Spinal cord (tissue), 9 donors: ENCODE measurements at regions not wholly inside any gene's neighbourhood (a gene's known extent, or its start where the extent isn't known, plus 50 kb on each side); places are given as distances from the start of the nearest gene placed in this dataset.

Experiments used
- DNase-seq, 6 donors: peaks; one replicate each; pipeline versions ENCODE4 v3.0.0 to v3.0.0-alpha.2; 2013 to 2015; ENCODE audit warnings: low spot score in 6 of 6, low read depth in 4 of 6
- H3K27ac ChIP-seq: one replicate; pipeline ENCODE4 v1.5.1; 2013; ENCODE audit warnings: low read depth, low read length, control low read depth
- H3K27me3 ChIP-seq: one replicate; pipeline ENCODE4 v1.6.1; 2013; ENCODE audit warnings: low read length; ENCODE audit not compliant: control insufficient read depth, insufficient read depth
- H3K36me3 ChIP-seq: one replicate; pipeline ENCODE4 v1.6.1; 2013; ENCODE audit warnings: low read length; ENCODE audit not compliant: control insufficient read depth, insufficient read depth
- H3K4me1 ChIP-seq: one replicate; pipeline ENCODE4 v1.6.1; 2013; ENCODE audit warnings: low read length; ENCODE audit not compliant: control insufficient read depth, insufficient read depth
- H3K4me3 ChIP-seq: one replicate; pipeline ENCODE4 v1.5.1; 2013; ENCODE audit warnings: low read depth, low read length, control low read depth
- H3K9me3 ChIP-seq: one replicate; pipeline ENCODE4 v1.6.1; 2013; ENCODE audit warnings: low read length; ENCODE audit not compliant: control insufficient read depth, insufficient read depth
- WGBS: methylation state at CpG from one replicate; pipeline ENCODE4 v1.1.5; 2013; ENCODE audit warnings: missing lambda C conversion rate; ENCODE audit not compliant: insufficient coverage; 5-methylcytosine and 5-hydroxymethylcytosine counted together
- donor health status: healthy.

- H3K27ac ChIP-seq = no peak overlapping the region
- no peaks in the 10 kb centered on the region for H3K9me3 ChIP-seq
- H3K27me3 ChIP-seq = no peaks in the 10 kb centered on the region
- H3K4me1 ChIP-seq = peaks cover 3% of the 10 kb centered on the region
- H3K36me3 ChIP-seq = no peaks in the 10 kb centered on the region
- DNase-seq = peak in 1 of 6 donors; percentile 7
- 59% methylated on average over 10 of the region's 10 CpGs for WGBS
- no peak overlapping the region for H3K4me3 ChIP-seq
These were observed 305.4 kb downstream of the PCNX1 start for GRCh38 chr14:71212683-71213107.

DNA sequence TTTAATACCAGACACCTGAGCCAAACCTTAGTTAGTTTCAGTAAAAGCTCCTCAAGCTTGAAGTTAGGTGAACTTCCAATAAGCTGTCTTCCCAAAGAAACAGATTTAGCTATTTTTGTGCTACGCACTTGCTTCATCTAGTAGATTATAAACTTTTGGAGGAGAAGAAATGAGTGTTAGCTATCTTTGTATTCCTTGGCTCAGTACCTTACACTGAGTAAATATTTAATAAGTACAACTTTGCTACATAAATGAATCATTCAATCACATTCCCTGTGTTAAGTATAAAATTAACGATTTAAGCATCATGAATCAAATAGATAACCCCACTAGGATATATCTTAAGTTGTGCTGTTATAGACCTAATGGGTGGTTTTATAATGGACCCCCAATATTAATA lies 307.0 kb downstream of the PCNX1 start:
- Histone ChIP-seq H3K9me3 (no peaks in the 10 kb centered on the region), H3K27ac (no peak overlapping the region), H3K36me3 (no peaks in the 10 kb centered on the region), H3K27me3 (no peaks in the 10 kb centered on the region), H3K4me3 (no peak overlapping the region), H3K4me1 (peaks cover 3% of the 10 kb centered on the region)
- no peak for DNase-seq
- WGBS = no CpG with 5 or more reads among the region's 2 CpGs

- WGBS = 31% methylated on average over 2 of the region's 4 CpGs
- Histone ChIP-seq H3K4me1 (no peaks in the 10 kb centered on the region), H3K27ac (peak overlapping the region; percentile 79), H3K36me3 (no peaks in the 10 kb centered on the region), H3K27me3 (no peaks in the 10 kb centered on the region), H3K9me3 (no peaks in the 10 kb centered on the region), H3K4me3 (no peak overlapping the region)
- peak in 1 of 6 donors; percentile 7 for DNase-seq
These were observed 313.2 kb downstream of the PCNX1 start for GRCh38 chr14:71220462-71220861.

- DNase-seq = no peak
- H3K4me3 ChIP-seq = no peak overlapping the region
- no peaks in the 10 kb centered on the region for H3K9me3 ChIP-seq
- H3K36me3 ChIP-seq = no peaks in the 10 kb centered on the region
- H3K27ac ChIP-seq = peak overlapping the region; percentile 75
- no peaks in the 10 kb centered on the region for H3K27me3 ChIP-seq
- WGBS = no CpG with 5 or more reads among the region's 2 CpGs
- H3K4me1 ChIP-seq = no peaks in the 10 kb centered on the region
These were observed 313.9 kb downstream of the PCNX1 start for GRCh38 chr14:71221119-71221518.

GRCh38 chr14:71225113-71225512 lies 317.9 kb downstream of the PCNX1 start:
- 65% methylated on average over 2 of the region's 2 CpGs for WGBS
- DNase-seq = no peak
- H3K27me3 ChIP-seq = no peaks in the 10 kb centered on the region
- H3K4me3 ChIP-seq = no peak overlapping the region
- peaks cover 4% of the 10 kb centered on the region for H3K4me1 ChIP-seq
- H3K27ac ChIP-seq = no peak overlapping the region
- no peaks in the 10 kb centered on the region for H3K9me3 ChIP-seq
- no peaks in the 10 kb centered on the region for H3K36me3 ChIP-seq

DNA sequence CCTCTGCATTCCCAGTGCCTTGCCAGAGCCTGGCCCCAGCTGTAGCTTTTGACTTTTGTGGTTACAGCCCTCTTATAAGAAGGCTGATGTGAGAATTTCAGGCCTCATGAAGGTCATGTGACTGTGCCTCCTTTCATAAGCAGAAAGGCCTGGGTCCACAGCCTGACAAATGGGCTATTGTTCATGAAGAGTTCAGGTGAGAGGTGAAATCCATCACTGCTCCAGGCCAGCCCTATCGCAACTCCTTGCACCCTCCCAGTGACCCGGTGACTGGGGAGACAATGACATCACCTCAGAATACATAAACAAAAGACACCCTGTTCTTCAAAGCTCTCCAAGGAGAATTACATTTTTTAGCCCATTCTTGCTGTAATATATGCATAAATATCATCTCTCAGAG lies 321.5 kb downstream of the PCNX1 start:
- H3K27me3 ChIP-seq = no peaks in the 10 kb centered on the region

DNA sequence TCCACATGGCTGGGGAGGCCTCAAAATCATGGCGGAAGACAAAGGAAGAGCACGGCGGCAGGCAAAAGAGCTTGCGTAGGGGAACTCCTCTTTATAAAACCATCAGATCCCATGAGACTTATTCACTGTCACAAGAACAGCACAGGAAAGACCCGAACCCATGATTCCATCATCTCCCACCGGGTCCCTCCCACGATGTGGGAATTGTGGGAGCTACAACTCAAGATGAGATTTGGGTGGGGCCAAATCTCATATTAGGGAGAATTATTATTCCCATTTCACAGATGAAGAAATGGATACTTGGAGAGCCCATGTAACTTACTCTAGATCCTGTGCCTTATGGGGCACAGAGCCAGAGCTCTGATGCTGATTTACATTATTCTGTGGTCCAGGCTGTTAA lies 322.6 kb downstream of the PCNX1 start:
- H3K27ac ChIP-seq = no peak overlapping the region
- H3K4me1 ChIP-seq = peaks cover 4% of the 10 kb centered on the region
- H3K4me3 ChIP-seq = no peak overlapping the region
- no peaks in the 10 kb centered on the region for H3K9me3 ChIP-seq
- no peak for DNase-seq
- H3K27me3 ChIP-seq = no peaks in the 10 kb centered on the region
- no CpG with 5 or more reads among the region's 7 CpGs for WGBS
- peaks cover 4% of the 10 kb centered on the region for H3K36me3 ChIP-seq

More for the DNA sequence above, 321.5 kb downstream of the PCNX1 start:
- H3K36me3 ChIP-seq = peaks cover 4% of the 10 kb centered on the region
- no peaks in the 10 kb centered on the region for H3K9me3 ChIP-seq
- WGBS = no CpG with 5 or more reads among the region's 2 CpGs
- H3K4me1 ChIP-seq = peaks cover 4% of the 10 kb centered on the region
- DNase-seq = no peak
- H3K4me3 ChIP-seq = no peak overlapping the region
- H3K27ac ChIP-seq = no peak overlapping the region

- WGBS = 92% methylated on average over 13 of the region's 13 CpGs
- DNase-seq = no peak
- peaks cover 5% of the 10 kb centered on the region for H3K4me1 ChIP-seq
- H3K36me3 ChIP-seq = peaks cover 4% of the 10 kb centered on the region
- H3K9me3 ChIP-seq = no peaks in the 10 kb centered on the region
- H3K27ac ChIP-seq = no peak overlapping the region
- H3K27me3 ChIP-seq = no peaks in the 10 kb centered on the region
- H3K4me3 ChIP-seq = no peak overlapping the region
These were observed 323.6 kb downstream of the PCNX1 start for GRCh38 chr14:71230897-71231296.

DNA sequence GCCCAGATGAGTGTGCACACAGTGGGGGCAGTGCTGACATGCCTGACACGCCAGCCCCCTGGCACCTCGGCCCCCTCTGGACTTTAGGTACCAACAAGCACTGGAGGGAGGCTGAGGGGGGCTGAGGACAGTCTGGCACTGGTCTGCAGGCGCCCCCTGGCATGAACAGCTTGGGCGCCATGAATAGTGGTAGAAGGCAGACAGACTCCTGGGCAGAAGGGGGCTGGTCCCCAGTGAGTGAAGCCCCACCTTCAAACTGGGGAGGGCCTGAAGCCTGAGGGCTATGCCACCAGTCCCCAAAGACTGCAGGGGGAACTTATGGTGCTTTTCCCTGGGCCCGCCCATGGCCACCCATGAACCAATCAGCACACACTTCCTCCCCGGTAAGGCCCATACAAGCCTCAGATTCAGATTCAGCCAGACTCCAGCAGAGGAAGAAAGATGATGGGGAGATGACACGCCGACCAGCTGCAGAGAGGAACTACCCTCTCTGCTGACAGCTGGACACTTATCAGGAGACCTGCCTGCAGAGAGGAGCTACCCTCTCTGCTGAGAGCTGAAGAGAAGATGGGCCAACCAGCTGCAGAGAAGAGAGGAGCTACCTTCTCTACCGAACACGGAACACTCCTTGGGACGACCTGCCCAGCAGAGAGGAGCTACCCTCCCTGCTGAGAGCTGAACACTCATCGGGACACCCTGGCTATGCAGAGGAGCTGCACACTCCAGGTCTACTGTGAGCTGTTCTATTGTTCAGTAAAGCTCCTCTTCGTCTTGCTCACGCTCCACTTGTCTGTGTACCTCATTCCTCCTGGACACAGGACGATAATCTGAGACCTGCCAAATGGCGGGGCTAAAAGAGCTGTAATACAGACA lies 324.5 kb downstream of the PCNX1 start:
- H3K9me3 ChIP-seq = no peaks in the 10 kb centered on the region
- H3K4me3 ChIP-seq = no peak overlapping the region
- peaks cover 4% of the 10 kb centered on the region for H3K36me3 ChIP-seq
- DNase-seq = no peak
- H3K27ac ChIP-seq = no peak overlapping the region
- WGBS = 82% methylated on average over 12 of the region's 16 CpGs
- no peaks in the 10 kb centered on the region for H3K27me3 ChIP-seq
- peaks cover 7% of the 10 kb centered on the region for H3K4me1 ChIP-seq

DNA sequence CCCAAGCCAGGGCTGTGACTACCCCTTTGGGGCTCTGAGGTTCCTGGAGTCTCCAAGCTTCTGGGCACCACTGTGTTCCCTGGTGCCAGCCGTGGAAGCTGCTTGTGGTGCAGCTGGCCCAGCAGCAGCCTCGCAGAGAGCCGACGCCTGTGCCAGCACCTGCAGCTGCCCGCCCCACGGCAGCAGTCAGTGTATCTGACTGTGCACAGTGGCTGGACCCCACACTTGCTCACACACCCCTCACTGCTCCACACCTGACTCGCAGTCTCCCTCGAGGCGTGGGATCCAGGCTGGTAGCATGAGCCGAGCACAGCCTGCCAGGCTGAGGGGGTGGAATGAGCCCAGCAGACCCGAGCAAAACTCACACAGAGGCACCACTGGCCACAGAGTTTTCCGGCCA lies 325.2 kb downstream of the PCNX1 start:
- DNase-seq = no peak
- 88% methylated on average over 11 of the region's 12 CpGs for WGBS
- Histone ChIP-seq H3K27ac (no peak overlapping the region), H3K36me3 (peaks cover 4% of the 10 kb centered on the region), H3K27me3 (no peaks in the 10 kb centered on the region), H3K9me3 (no peaks in the 10 kb centered on the region), H3K4me1 (peaks cover 10% of the 10 kb centered on the region), H3K4me3 (no peak overlapping the region)
